Sigmoid colon (tissue), 6 donors: ENCODE measurements at regions not wholly inside any gene's neighbourhood (a gene's known extent, or its start where the extent isn't known, plus 50 kb on each side); places are given as distances from the start of the nearest gene placed in this dataset.

ENCODE experiments used
- DNase-seq: peaks from one replicate; pipeline ENCODE4 v3.0.0-alpha.2; 2019
- H3K27ac ChIP-seq, 4 donors: fragments of 200-600 bp; sonication (generic); one replicate each; pipeline ENCODE4 v1.5.1; 2016 to 2019; ENCODE audit warnings: mild to moderate bottlenecking in 1 of 4
- H3K27me3 ChIP-seq, 3 donors: fragments of 200-600 bp; sonication (generic); one replicate each; pipeline ENCODE4 v1.5.1; 2019; ENCODE audit warnings: mild to moderate bottlenecking in 1 of 3
- H3K36me3 ChIP-seq, 4 donors: fragments of 200-600 bp; sonication (generic); one replicate each; pipeline ENCODE4 v1.5.1; 2016 to 2019
- H3K4me1 ChIP-seq, 4 donors: fragments of 200-600 bp; sonication (generic); one replicate each; pipeline ENCODE4 v1.5.1; 2017 to 2019
- H3K4me3 ChIP-seq, 4 donors: fragments of 200-600 bp; sonication (generic); one replicate each; pipeline ENCODE4 v1.5.1; 2017 to 2019; ENCODE audit warnings: mild to moderate bottlenecking in 2 of 4, moderate library complexity in 1 of 4
- H3K9me3 ChIP-seq, 4 donors: fragments of 200-600 bp in 3 of 4; sonication (generic) in 3 of 4; one replicate each; pipeline versions ENCODE4 v1.5.1 to v1.6.1; 2013 to 2019
- CTCF ChIP-seq, 4 experiments: fragments of 450-650 bp in 3 of 4; fragments of 200-600 bp in 1 of 4; IDR thresholded peaks; one replicate each; pipeline ENCODE4 v1.5.1; 2016 to 2019; ENCODE audit warnings: antibody characterized with exemption in 4 of 4, mild to moderate bottlenecking in 3 of 4, moderate library complexity in 2 of 4
- EP300 ChIP-seq, 4 donors: sonication (generic); formaldehyde crosslinking; IDR thresholded peaks; one replicate each; pipeline ENCODE4 v1.6.1; 2017; ENCODE audit warnings: antibody characterized with exemption in 4 of 4
- POLR2A ChIP-seq, 2 donors: fragments of 450-650 bp; IDR thresholded peaks; one replicate each; pipeline ENCODE4 v1.6.1; 2016; ENCODE audit warnings: antibody characterized with exemption in 2 of 2, mild to moderate bottlenecking in 2 of 2, moderate library complexity in 2 of 2
- POLR2AphosphoS5 ChIP-seq, 4 donors: sonication (generic); formaldehyde crosslinking; IDR thresholded peaks; one replicate each; pipeline ENCODE4 v1.6.1; 2017; ENCODE audit warnings: antibody characterized with exemption in 4 of 4
- WGBS, 2 donors: extraction: QIAGEN DNeasy Blood & Tissue Kit; methylation state at CpG; one replicate each; pipeline ENCODE4 v1.1.7; 2013; 5-methylcytosine and 5-hydroxymethylcytosine counted together
- intact Hi-C: fragments of 100-400 bp; cut with DNase I; formaldehyde crosslinking; loops from one replicate; pipeline ENCODE4 v1.15.1; 2023
- donor health status: healthy with polysubstance abuse.
- donor health status: healthy.

DNA sequence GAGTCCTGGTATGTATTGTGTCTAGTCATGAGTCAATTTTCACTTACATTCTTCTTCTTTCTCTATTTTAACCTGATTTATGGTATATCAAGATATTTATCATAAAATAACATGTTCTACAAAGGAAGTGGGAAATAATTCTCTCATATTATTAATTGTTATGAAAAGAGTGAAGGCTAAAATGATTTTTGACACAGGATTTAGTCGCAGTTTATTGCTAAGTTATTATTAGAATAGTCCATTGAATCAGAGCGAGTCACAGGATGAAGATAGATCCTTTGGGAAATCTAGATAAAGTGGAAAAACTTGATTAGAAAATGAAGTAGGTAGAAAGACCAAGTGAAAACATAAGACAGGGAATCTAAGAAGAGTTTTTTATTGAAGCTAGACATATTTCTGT lies 184.3 kb upstream of the DGKB start:
- Histone ChIP-seq H3K9me3 (no peaks in the 10 kb centered on the region), H3K27me3 (no peaks in the 10 kb centered on the region), H3K4me3 (no peak overlapping the region), H3K4me1 (peaks cover 0 to 9% (median 0%) of the 10 kb centered on the region in 4 donors), H3K27ac (no peak overlapping the region), H3K36me3 (no peaks in the 10 kb centered on the region)
- 66 to 68% methylated on average over 2 of the region's 2 CpGs for WGBS, 2 donors
- no peak for DNase-seq
- intact Hi-C loops, result no loop called here
- TF ChIP-seq CTCF (IDR thresholded peaks at IDR 0.05) (no peak), POLR2A (IDR thresholded peaks at IDR 0.05) (no peak), POLR2AphosphoS5 (IDR thresholded peaks at IDR 0.05) (no peak), EP300 (IDR thresholded peaks at IDR 0.05) (no peak)

DNA sequence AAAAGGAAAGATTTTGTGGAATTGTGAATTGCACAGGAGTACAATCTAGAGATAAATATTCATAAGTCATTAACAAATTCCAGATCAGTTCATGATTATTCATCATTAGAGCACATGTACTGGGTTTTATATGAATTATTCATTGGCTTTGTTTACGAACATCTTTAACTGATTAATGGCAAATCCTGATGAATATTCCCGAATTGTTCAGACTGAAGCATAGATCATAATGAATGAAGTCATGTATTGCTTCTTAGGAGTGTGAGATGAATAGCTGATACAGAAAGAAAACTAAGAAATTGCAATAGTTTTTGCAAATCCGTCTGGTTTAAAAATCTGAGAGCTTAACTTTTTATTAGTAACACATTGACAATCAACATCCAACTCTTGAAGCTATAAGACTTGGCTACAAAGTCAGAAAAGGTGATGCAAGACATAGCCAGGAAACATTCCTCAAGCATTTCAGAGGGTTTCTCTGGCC lies 183.6 kb upstream of the DGKB start:
- no peaks in the 10 kb centered on the region for H3K9me3 ChIP-seq
- no peaks in the 10 kb centered on the region for H3K27me3 ChIP-seq
- WGBS, 2 donors, result 70 to 71% methylated on average over 3 of the region's 3 CpGs
- intact Hi-C loops, result no loop called here
- TF ChIP-seq POLR2AphosphoS5 (IDR thresholded peaks at IDR 0.05) (no peak), CTCF (IDR thresholded peaks at IDR 0.05) (no peak), POLR2A (IDR thresholded peaks at IDR 0.05) (no peak), EP300 (IDR thresholded peaks at IDR 0.05) (no peak)
- H3K27ac ChIP-seq, result no peak overlapping the region
- no peaks in the 10 kb centered on the region for H3K36me3 ChIP-seq
- DNase-seq, result no peak
- peaks cover 0 to 9% (median 0%) of the 10 kb centered on the region in 4 donors for H3K4me1 ChIP-seq
- H3K4me3 ChIP-seq, result no peak overlapping the region

GRCh38 chr7:15085366-15085765 lies 182.8 kb upstream of the DGKB start:
- no peaks in the 10 kb centered on the region for H3K9me3 ChIP-seq
- H3K4me3 ChIP-seq, result no peak overlapping the region
- no peak overlapping the region for H3K27ac ChIP-seq
- TF ChIP-seq EP300 (IDR thresholded peaks at IDR 0.05) (no peak), POLR2A (IDR thresholded peaks at IDR 0.05) (no peak), POLR2AphosphoS5 (IDR thresholded peaks at IDR 0.05) (no peak), CTCF (IDR thresholded peaks at IDR 0.05) (no peak)
- no peaks in the 10 kb centered on the region for H3K27me3 ChIP-seq
- intact Hi-C loops, result no loop called here
- H3K4me1 ChIP-seq, result peaks cover 0 to 9% (median 0%) of the 10 kb centered on the region in 4 donors
- DNase-seq, result no peak
- no peaks in the 10 kb centered on the region for H3K36me3 ChIP-seq

GRCh38 chr7:15084368-15084767 lies 181.8 kb upstream of the DGKB start:
- Histone ChIP-seq H3K4me3 (no peak overlapping the region), H3K27ac (no peak overlapping the region), H3K4me1 (peaks cover 0 to 9% (median 0%) of the 10 kb centered on the region in 4 donors), H3K36me3 (no peaks in the 10 kb centered on the region), H3K27me3 (no peaks in the 10 kb centered on the region), H3K9me3 (no peaks in the 10 kb centered on the region)
- intact Hi-C loops, result no loop called here
- WGBS, 2 donors, result 56 to 62% methylated on average over 5 of the region's 5 CpGs
- no peak for DNase-seq
- TF ChIP-seq POLR2AphosphoS5 (IDR thresholded peaks at IDR 0.05) (no peak), POLR2A (IDR thresholded peaks at IDR 0.05) (no peak), EP300 (IDR thresholded peaks at IDR 0.05) (no peak), CTCF (IDR thresholded peaks at IDR 0.05) (no peak)

DNA sequence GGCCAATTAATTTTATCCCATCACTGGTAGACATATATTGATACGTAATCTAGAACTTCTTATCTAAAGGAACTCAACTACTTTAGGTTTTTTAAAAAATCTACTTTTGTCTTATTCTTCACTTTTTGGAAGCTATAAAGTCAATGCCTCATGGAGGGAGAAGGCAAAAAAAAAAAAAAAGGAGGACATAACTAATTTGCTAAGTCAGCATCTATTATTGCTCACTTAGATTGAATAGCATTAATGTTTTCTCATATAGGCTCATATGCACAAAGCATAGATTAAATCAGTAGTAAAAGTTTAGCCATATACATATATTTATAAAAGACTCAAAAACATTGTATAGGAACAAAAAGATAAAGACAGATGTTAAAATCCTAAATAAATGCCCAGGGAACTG lies 179.3 kb upstream of the DGKB start:
- no peak for DNase-seq
- H3K4me1 ChIP-seq, result peaks cover 0 to 9% (median 0%) of the 10 kb centered on the region in 4 donors
- no peaks in the 10 kb centered on the region for H3K36me3 ChIP-seq
- no peak overlapping the region for H3K27ac ChIP-seq
- H3K4me3 ChIP-seq, result no peak overlapping the region
- no peaks in the 10 kb centered on the region for H3K27me3 ChIP-seq
- TF ChIP-seq CTCF (IDR thresholded peaks at IDR 0.05) (no peak), EP300 (IDR thresholded peaks at IDR 0.05) (no peak), POLR2A (IDR thresholded peaks at IDR 0.05) (no peak), POLR2AphosphoS5 (IDR thresholded peaks at IDR 0.05) (no peak)
- WGBS, 2 donors, result 58 to 92% methylated on average over 1 of the region's 1 CpG
- H3K9me3 ChIP-seq, result no peaks in the 10 kb centered on the region
- intact Hi-C loops, result no loop called here
